Panc1 (cell line): ENCODE measurements at regions not wholly inside any gene's neighbourhood (a gene's known extent, or its start where the extent isn't known, plus 50 kb on each side); places are given as distances from the start of the nearest gene placed in this dataset.

Experiments
- ATAC-seq: fragments of 200-7000 bp; cut with Tn5 transposase; 2 replicates; pipeline ENCODE4 v1.9.1; 2020; ENCODE audit warnings: mild to moderate bottlenecking, moderate library complexity
- BruUV-seq: library from RNA; stranded (reverse); fragments of 400-500 nt; replicated peaks from 2 replicates; lab custom pipeline; 2021; lab: Mats Ljungman, UMichigan
- CTCF ChIA-PET: fragments of 300-600 bp; sonication (Branson Sonifier 250); formaldehyde crosslinking; loops from one replicate; lab custom pipeline; 2022; ENCODE audit warnings: antibody characterized with exemption; lab: Charles Lee
- POLR2A ChIA-PET: fragments of 300-600 bp; sonication (Branson Sonifier 250); formaldehyde crosslinking; loops from one replicate; lab custom pipeline; 2022; ENCODE audit warnings: antibody characterized with exemption; lab: Charles Lee
- DNase-seq: peaks from one replicate; pipeline ENCODE4 v3.0.0-alpha.2; 2010; ENCODE audit warnings: low read depth, low spot score
- H3K27ac ChIP-seq: 2 replicates; pipeline ENCODE4 v1.5.1; 2011; ENCODE audit warnings: mild to moderate bottlenecking, low read length, inconsistent platforms
- H3K27me3 ChIP-seq: fragments of 200-500 bp; sonication (Bioruptor generic); 2 replicates; pipeline ENCODE4 v1.6.0; 2014; ENCODE audit warnings: low read length, inconsistent platforms; ENCODE audit not compliant: control insufficient read depth, insufficient read depth
- H3K36me3 ChIP-seq: fragments of 200-500 bp; sonication (Bioruptor generic); 2 replicates; pipeline ENCODE4 v1.5.1; 2014; ENCODE audit warnings: inconsistent platforms, mild to moderate bottlenecking, low read length, moderate library complexity; ENCODE audit not compliant: control insufficient read depth, insufficient read depth
- H3K4me1 ChIP-seq: 2 replicates; pipeline ENCODE4 v1.5.1; 2011; ENCODE audit warnings: inconsistent platforms, mild to moderate bottlenecking, low read length, moderate library complexity; ENCODE audit not compliant: control insufficient read depth, insufficient read depth
- H3K4me3 ChIP-seq, 2 experiments: 2 replicates each; pipeline ENCODE4 v1.5.1; 2011 to 2012; ENCODE audit warnings: low read depth in 2 of 2, low read length in 2 of 2, mild to moderate bottlenecking in 2 of 2, inconsistent platforms in 1 of 2, moderate library complexity in 1 of 2
- H3K9me3 ChIP-seq: fragments of 200-500 bp; sonication (Bioruptor generic); 2 replicates; pipeline ENCODE4 v1.5.1; 2014; ENCODE audit warnings: low read depth, mild to moderate bottlenecking, inconsistent platforms, low read length, moderate library complexity; ENCODE audit not compliant: control insufficient read depth, insufficient read depth
- POLR2AphosphoS5 ChIP-seq: IDR thresholded peaks from 2 replicates; pipeline ENCODE4 v1.6.1; 2012; ENCODE audit warnings: mild to moderate bottlenecking, low read depth, low read length, moderate library complexity
- SIN3A ChIP-seq: IDR thresholded peaks from 2 replicates; pipeline ENCODE4 v1.6.1; 2012; ENCODE audit warnings: low read depth, mild to moderate bottlenecking, low read length, moderate library complexity, borderline replicate concordance; ENCODE audit not compliant: insufficient read depth
- TCF7L2 ChIP-seq: IDR thresholded peaks from 2 replicates; pipeline ENCODE4 v1.6.1; 2011; ENCODE audit warnings: mild to moderate bottlenecking, low read depth, low read length, inconsistent platforms
- in situ Hi-C: cut with HindIII; loops from 2 replicates; pipeline ENCODE4 v1.10.0; 2016; ENCODE audit warnings: low sequenced_read_pairs, low pct_unique_long_range_greater_than_20kb
- intact Hi-C: fragments of 100-400 bp; cut with micrococcal nuclease; formaldehyde crosslinking; loops from one replicate; pipeline ENCODE4 v1.10.0; 2022; ENCODE audit not compliant: unreplicated experiment
- TF ChIP-seq, protein P1 (sequence below), 2 experiments: IDR thresholded peaks; 2 replicates each; pipeline ENCODE4 v1.6.1; 2011 to 2012; ENCODE audit warnings: low read depth in 2 of 2, control low read depth in 1 of 2, low read length in 1 of 2, mild to moderate bottlenecking in 1 of 2, moderate library complexity in 1 of 2; ENCODE audit not compliant: insufficient read depth in 1 of 2
- TF ChIP-seq, protein P2 (sequence below): fragments of 450-650 bp; IDR thresholded peaks from 2 replicates; pipeline ENCODE4 v1.5.1; 2017; ENCODE audit warnings: mild to moderate bottlenecking

DNA sequence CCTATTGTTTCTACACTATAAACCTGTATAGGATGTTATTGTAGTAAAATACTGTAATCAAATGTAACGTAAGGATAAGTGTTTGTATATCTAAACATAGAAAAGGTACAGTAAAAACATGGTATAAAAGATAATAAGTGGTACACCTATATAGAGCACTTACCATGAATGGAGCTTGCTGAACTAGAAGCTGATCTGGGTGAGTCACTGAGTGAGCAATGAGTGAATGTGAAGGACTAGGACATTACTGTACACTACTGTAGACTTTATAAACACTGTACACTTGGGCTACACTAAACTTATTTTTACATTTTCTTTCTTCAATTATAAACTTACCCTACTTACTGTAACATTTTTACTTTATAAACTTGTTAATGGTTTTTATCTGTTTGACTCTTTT is 732.9 kb upstream of the LRRN3 start:
- ChIA-PET CTCF (no interaction called here), POLR2A (no interaction called here)
- Histone ChIP-seq H3K36me3 (no peaks in the 10 kb centered on the region), H3K4me1 (no peaks in the 10 kb centered on the region), H3K4me3 (no peak overlapping the region), H3K9me3 (no peaks in the 10 kb centered on the region), H3K27ac (no peak overlapping the region), H3K27me3 (no peaks in the 10 kb centered on the region)
- DNase-seq (no peak), ATAC-seq (no peak)
- intact Hi-C loops (no loop called here), in situ Hi-C loops (no loop called here)
- TF ChIP-seq, protein P1, sequence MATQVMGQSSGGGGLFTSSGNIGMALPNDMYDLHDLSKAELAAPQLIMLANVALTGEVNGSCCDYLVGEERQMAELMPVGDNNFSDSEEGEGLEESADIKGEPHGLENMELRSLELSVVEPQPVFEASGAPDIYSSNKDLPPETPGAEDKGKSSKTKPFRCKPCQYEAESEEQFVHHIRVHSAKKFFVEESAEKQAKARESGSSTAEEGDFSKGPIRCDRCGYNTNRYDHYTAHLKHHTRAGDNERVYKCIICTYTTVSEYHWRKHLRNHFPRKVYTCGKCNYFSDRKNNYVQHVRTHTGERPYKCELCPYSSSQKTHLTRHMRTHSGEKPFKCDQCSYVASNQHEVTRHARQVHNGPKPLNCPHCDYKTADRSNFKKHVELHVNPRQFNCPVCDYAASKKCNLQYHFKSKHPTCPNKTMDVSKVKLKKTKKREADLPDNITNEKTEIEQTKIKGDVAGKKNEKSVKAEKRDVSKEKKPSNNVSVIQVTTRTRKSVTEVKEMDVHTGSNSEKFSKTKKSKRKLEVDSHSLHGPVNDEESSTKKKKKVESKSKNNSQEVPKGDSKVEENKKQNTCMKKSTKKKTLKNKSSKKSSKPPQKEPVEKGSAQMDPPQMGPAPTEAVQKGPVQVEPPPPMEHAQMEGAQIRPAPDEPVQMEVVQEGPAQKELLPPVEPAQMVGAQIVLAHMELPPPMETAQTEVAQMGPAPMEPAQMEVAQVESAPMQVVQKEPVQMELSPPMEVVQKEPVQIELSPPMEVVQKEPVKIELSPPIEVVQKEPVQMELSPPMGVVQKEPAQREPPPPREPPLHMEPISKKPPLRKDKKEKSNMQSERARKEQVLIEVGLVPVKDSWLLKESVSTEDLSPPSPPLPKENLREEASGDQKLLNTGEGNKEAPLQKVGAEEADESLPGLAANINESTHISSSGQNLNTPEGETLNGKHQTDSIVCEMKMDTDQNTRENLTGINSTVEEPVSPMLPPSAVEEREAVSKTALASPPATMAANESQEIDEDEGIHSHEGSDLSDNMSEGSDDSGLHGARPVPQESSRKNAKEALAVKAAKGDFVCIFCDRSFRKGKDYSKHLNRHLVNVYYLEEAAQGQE (IDR thresholded peaks at IDR 0.05; ENCODE audit: insufficient read depth in 1 of 2, low read depth in 2 of 2, low read length in 1 of 2) = no peak
- no TSS peak for BruUV-seq

DNA sequence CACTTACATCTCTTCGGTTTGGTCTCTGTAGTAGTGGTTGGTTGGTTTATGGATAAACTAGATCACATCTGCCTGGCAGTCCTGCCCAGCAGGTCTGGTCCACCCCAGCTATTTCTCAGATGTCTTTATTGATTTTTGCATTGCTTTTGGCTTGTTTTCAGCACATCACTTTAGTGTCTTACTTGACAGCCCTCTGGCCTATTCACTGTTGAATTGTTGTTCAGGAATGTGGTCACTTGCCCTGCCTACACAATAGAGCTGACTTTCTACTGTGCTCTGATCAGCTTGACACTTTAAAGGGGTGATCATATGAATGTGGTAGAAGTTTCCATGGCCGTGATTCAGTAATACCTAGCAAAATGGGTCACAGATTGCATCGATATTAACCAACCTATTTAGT is 719.2 kb upstream of the LRRN3 start:
- no TSS peak for BruUV-seq
- DNase-seq = no peak
- in situ Hi-C loops = no loop called here

More for the DNA sequence above, 719.2 kb upstream of the LRRN3 start:
- H3K27ac ChIP-seq = no peak overlapping the region
- 0 out of 2 replicates have a peak, but pooled peaks cover 2% of the 10 kb centered on the region for H3K9me3 ChIP-seq
- ChIA-PET POLR2A (no interaction called here), CTCF (no interaction called here)
- no peaks in the 10 kb centered on the region for H3K27me3 ChIP-seq
- H3K36me3 ChIP-seq = no peaks in the 10 kb centered on the region
- TF ChIP-seq TCF7L2 (no peak), POLR2AphosphoS5 (no peak), SIN3A (no peak)
- TF ChIP-seq, protein P2, sequence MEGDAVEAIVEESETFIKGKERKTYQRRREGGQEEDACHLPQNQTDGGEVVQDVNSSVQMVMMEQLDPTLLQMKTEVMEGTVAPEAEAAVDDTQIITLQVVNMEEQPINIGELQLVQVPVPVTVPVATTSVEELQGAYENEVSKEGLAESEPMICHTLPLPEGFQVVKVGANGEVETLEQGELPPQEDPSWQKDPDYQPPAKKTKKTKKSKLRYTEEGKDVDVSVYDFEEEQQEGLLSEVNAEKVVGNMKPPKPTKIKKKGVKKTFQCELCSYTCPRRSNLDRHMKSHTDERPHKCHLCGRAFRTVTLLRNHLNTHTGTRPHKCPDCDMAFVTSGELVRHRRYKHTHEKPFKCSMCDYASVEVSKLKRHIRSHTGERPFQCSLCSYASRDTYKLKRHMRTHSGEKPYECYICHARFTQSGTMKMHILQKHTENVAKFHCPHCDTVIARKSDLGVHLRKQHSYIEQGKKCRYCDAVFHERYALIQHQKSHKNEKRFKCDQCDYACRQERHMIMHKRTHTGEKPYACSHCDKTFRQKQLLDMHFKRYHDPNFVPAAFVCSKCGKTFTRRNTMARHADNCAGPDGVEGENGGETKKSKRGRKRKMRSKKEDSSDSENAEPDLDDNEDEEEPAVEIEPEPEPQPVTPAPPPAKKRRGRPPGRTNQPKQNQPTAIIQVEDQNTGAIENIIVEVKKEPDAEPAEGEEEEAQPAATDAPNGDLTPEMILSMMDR = no peak
- TF ChIP-seq, protein P1 (IDR thresholded peaks at IDR 0.05; ENCODE audit: insufficient read depth in 1 of 2, low read depth in 2 of 2, low read length in 1 of 2) = no peak
- intact Hi-C loops = no loop called here
- no peak for ATAC-seq
- H3K4me3 ChIP-seq = no peak overlapping the region
- no peaks in the 10 kb centered on the region for H3K4me1 ChIP-seq
